Amygdala (tissue), 56 donors: ENCODE measurements at regions not wholly inside any gene's neighbourhood (a gene's known extent, or its start where the extent isn't known, plus 50 kb on each side); places are given as distances from the start of the nearest gene placed in this dataset.
A peak's percentile ranks its signal among the peaks of the same experiment; 100 is the strongest.

Experiments used
- DNase-seq, 56 donors: peaks; one replicate each; lab custom pipeline; 2025; lab: John Stamatoyannopoulos, UW

DNA sequence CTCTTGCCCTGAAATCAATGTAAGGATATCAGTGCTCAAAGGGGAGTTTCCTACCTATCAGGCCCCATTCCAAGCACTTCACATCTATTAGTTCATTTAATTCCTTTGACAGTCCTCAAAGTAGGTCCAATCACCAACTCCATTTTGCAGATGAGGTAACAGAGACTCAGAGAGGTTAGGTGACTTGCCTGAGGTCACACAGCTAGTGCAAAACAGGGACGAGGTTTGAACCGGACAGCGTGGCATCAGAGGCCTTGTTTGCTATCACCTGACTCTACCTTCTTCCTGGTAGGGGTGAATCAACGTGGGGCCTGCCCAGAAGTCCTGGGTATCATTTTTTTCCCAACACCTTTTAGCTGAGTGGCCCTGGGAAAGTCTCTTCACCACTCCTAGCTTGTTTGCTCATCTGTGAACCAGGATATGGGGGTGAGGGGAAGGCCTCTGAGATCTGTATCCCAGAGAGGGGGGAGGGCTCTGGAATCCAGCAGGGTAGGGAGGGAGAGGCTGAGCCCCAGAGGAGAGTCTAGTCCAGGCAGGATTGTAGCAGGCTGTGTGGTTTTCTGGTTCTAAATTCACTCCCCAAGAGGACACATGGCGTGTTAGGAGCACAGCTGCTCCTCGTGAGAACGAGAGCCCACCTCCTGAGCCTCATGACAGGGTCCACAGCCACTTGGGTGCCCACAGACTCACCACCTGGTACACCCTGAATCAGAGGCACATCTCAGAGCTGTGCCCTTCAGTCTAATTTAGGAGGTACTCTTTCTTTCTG lies 174.7 kb downstream of the MN1 start:
- no peak for DNase-seq

DNA sequence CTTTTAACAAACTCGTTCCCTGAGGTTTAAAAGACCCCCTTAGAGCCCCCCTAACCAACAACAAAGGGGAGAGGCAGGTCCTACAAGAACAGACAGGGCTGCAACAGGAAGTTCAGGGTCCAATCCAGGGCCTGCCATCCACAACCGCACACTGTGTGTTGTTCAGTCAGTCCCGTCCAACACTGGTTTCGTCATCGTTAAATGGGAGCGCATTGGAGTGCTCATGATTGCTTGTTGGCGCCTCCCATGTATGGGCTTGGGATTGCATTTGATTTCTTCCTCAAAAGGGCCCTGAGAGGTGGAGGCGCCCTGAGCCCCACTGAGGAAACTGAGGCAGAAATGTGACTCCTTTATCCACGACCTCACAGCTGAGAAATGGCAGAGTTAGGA lies 174.1 kb downstream of the MN1 start:
- no peak for DNase-seq

- no peak for DNase-seq
Measured at GRCh38 chr22:27627901-27628300, 173.7 kb downstream of the MN1 start.

DNA sequence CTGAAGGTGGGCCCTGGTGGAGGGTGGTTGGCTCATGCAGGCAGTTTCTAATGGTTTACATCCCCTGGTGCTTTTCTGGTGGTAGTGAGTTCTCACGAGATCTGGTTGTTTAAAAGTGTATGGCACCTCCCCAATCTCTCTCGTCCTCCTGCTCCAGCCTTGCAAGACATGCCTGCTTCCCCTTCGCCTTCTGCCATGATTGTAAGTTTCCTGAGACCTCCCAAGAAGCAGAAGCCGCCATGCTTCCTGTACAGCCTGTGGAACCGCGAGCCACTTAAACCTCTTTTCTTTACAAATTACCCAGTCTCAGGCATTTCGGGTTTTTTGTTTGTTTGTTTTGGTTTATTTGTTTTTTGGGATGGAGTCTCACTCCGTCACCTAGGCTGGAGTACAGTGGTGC lies 173.2 kb downstream of the MN1 start:
- DNase-seq = no peak

GRCh38 chr22:27628891-27629631 lies 172.5 kb downstream of the MN1 start:
- no peak for DNase-seq

DNA sequence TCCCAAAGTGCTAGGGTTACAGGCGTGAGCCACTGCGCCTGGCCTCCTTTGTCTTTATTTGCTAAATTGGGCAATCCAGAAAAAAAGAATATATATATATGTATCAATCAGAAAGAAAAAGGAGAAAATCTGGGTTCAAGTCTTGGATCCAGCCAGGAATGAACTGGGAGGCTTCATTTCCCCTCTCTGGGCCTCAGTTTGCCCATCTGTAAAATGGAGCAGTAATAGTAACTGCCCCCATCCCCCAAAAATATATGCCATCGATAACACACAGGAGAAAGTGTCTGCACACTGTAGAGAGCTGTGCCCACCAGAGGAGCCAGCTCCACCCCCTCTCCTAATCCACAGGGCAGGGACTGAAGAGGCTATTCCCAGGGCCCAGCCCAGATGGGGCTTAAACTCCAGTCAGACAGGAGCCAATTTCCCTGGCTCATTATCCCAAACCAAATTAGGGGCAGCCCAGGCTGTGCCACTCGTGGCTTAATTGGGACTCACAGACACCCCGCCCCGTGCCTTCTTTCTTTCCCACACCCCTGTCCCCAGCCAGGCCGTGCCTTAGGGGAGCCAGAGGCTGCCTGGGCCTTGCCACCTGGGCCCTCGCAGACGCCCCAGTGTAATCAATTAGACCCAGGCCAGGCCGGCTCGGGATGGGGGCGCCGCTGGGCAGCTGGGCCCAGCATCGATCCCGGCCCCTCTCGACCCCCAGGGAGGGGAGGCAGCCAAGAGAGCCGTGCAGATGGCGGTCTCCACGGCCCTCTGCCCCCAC lies 171.5 kb downstream of the MN1 start:
- no peak for DNase-seq

GRCh38 chr22:27630754-27631153 lies 170.8 kb downstream of the MN1 start:
- no peak for DNase-seq

GRCh38 chr22:27631641-27632040 lies 169.9 kb downstream of the MN1 start:
- no peak for DNase-seq

DNA sequence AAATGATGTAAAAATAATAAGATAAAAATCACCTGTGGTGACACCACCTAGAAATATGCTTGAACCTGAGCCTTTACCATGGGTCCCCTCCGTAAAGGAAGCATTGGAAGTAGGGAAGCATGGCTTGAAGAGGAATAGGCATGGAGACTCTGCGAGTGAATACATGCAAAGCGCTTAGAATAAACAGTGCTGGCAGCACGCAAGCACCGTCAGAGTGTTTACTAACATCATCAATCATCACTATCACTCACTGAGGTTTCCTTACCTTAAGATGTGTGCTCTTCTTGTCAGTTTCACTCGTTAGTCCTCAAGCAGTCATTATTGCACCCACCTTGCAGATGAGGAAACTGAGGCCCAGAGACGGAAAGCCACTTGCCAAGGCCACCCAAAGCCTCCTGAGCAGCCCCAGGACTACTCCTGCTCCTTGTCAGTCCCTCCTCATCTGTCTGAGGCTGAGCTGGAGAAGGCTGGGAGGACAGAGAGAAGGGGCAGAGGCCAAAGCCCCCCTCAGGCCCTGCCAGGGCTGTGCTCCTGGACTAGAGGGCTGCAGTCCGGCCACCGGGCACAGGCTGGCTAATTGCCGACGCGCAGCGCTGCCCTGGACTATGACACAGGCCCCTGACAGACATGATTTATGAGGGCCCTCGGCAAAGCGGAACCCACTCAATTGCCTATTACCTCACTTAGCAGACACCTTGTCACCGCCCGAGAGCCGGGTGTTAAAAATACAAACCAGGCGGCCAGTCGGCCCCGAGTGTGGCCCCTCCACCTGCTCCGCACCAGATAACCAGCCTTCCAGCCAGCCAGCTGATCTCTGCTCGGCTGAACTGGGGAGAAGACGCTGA lies 168.9 kb downstream of the MN1 start:
- DNase-seq = no peak

DNA sequence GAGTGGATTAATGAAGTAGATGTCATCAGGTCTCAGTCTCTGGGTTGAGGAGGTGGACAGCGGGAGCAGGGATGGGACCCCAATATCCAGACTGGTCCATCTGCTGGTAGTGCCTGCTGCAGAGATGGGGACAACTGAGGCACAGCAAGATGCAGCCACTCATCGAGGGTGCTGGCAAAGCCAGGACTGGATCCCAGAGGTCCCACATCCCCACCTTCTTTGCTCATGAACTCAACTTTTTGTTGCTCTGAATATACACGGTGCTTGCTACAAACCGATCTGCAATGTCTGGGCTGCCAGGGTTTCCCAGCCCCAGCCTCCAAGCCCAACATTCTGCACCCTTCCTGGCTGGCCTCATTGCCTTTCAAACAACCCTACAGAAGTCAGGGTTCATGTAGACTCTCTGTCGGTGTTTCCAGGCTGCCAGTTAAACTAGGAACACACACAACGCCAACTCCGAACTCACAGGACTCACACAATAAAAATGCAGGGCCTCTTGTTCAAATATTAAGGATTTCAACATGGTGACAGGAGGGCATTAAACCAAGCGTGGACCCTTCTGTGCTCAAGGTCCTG lies 168.2 kb downstream of the MN1 start:
- no peak for DNase-seq

DNA sequence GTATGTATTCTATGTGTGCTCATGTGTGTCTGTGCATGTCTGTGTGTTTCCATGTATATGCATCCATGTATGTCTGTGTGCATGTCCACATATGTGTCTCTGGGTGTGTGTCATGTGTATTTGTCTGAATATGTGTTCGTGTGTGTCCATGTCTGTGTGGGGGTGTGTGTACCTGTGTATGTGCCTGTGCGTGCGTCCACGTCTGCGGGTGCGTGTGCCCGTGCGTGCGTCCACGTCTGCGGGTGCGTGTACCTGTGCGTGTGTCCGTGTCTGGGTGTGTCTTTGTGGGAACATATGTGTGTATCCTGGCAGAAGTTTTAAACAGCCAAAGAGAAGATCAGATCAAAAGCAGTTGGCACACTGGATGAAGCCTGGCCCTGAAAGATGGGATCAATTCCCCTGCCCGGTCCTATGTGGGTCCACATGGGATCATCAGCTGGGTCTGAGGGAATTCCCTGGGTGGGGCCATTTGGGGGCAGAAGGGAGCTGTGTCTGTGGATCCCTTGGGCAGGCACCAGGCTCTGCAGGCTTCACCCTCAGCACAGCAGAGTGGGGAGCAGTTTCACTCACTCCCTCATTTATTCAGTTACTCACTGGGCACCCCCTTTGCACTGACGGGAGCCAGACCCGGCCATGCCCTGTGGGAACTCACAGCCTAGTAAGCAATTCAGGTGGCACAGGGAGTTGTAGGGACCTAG lies 167.4 kb downstream of the MN1 start:
- no peak for DNase-seq

GRCh38 chr22:27635435-27635834 lies 166.1 kb downstream of the MN1 start:
- DNase-seq = no peak

DNA sequence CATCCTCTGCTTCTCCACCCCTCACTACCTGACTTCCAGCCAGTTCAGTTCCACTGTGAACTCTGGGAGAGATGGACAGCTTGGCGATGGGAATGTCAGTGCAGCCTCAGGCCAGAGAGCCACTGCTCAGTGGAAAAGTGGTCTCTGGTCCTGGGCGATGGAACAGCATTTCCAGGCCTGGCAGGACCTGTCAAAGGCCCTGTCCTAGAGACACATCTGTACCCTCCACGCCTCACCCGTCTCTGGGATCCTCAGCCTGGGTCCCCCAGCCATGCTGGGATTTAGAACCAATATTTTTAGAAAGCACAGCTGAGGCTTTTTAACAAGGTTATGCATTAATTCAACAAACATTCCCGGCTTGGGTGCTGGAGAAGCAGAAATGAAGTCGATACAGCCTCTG lies 165.7 kb downstream of the MN1 start:
- no peak for DNase-seq

GRCh38 chr22:27636716-27637508 lies 164.6 kb downstream of the MN1 start:
- DNase-seq = peak in 1 of 56 donors; percentile 35

DNA sequence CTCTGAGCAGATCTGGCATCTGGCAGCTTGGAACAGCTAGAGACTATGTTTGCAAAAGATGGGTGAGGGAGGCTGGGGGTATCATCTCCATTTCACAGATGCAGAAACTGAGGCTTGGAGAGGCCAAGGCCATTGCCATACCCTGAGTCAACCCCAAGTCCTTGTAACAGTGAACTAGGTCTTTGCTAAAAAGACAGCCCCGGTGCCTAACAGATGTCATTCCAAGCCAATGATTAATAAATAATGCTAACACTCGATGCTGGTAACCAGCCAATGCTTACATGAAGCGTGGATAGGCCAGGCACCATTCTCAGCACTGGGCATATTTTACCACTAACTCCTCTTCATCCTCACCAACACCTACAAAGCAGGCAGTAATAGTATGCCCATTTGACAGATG lies 164.0 kb downstream of the MN1 start:
- DNase-seq = no peak

GRCh38 chr22:27638329-27639233 lies 163.0 kb downstream of the MN1 start:
- no peak for DNase-seq

GRCh38 chr22:27639248-27640086 lies 162.1 kb downstream of the MN1 start:
- DNase-seq = no peak
